GM12872 (cell line): ENCODE measurements at regions not wholly inside any gene's neighbourhood (a gene's known extent, or its start where the extent isn't known, plus 50 kb on each side); places are given as distances from the start of the nearest gene placed in this dataset.

ENCODE experiments used
- CTCF ChIP-seq: IDR thresholded peaks from 3 replicates; pipeline ENCODE4 v1.5.1; 2011; ENCODE audit warnings: low read depth, mild to moderate bottlenecking, low read length, moderate library complexity; ENCODE audit not compliant: insufficient read depth

- no peak for TF ChIP-seq CTCF
Observed at GRCh38 chr2:118374974-118375755, 286.9 kb downstream of the INSIG2 start.

GRCh38 chr2:118372886-118373830 is 284.9 kb downstream of the INSIG2 start:
- TF ChIP-seq CTCF = no peak

GRCh38 chr2:118371515-118371914 is 283.2 kb downstream of the INSIG2 start:
- TF ChIP-seq CTCF = peak; percentile 69

GRCh38 chr2:118363604-118364003 is 275.3 kb downstream of the INSIG2 start:
- TF ChIP-seq CTCF = no peak

GRCh38 chr2:118356051-118356450 is 267.8 kb downstream of the INSIG2 start:
- TF ChIP-seq CTCF = no peak

- no peak for TF ChIP-seq CTCF
Observed at GRCh38 chr2:118351796-118352195, 263.5 kb downstream of the INSIG2 start.

GRCh38 chr2:118350621-118351020 is 262.4 kb downstream of the INSIG2 start:
- no peak for TF ChIP-seq CTCF
